Sigmoid colon (tissue), 6 donors: ENCODE measurements at regions not wholly inside any gene's neighbourhood (a gene's known extent, or its start where the extent isn't known, plus 50 kb on each side); places are given as distances from the start of the nearest gene placed in this dataset.
"Not testable (repeated sequence)": the region's sequence is repeated elsewhere in the genome, so short reads cannot be mapped to it uniquely, and the experiment has no call there.

ENCODE experiments used
- DNase-seq: peaks from one replicate; pipeline ENCODE4 v3.0.0-alpha.2; 2019
- H3K27ac ChIP-seq, 4 donors: fragments of 200-600 bp; sonication (generic); one replicate each; pipeline ENCODE4 v1.5.1; 2016 to 2019; ENCODE audit warnings: mild to moderate bottlenecking in 1 of 4
- H3K27me3 ChIP-seq, 3 donors: fragments of 200-600 bp; sonication (generic); one replicate each; pipeline ENCODE4 v1.5.1; 2019; ENCODE audit warnings: mild to moderate bottlenecking in 1 of 3
- H3K36me3 ChIP-seq, 4 donors: fragments of 200-600 bp; sonication (generic); one replicate each; pipeline ENCODE4 v1.5.1; 2016 to 2019
- H3K4me1 ChIP-seq, 4 donors: fragments of 200-600 bp; sonication (generic); one replicate each; pipeline ENCODE4 v1.5.1; 2017 to 2019
- H3K4me3 ChIP-seq, 4 donors: fragments of 200-600 bp; sonication (generic); one replicate each; pipeline ENCODE4 v1.5.1; 2017 to 2019; ENCODE audit warnings: mild to moderate bottlenecking in 2 of 4, moderate library complexity in 1 of 4
- H3K9me3 ChIP-seq, 4 donors: fragments of 200-600 bp in 3 of 4; sonication (generic) in 3 of 4; one replicate each; pipeline versions ENCODE4 v1.5.1 to v1.6.1; 2013 to 2019
- CTCF ChIP-seq, 4 experiments: fragments of 450-650 bp in 3 of 4; fragments of 200-600 bp in 1 of 4; IDR thresholded peaks; one replicate each; pipeline ENCODE4 v1.5.1; 2016 to 2019; ENCODE audit warnings: antibody characterized with exemption in 4 of 4, mild to moderate bottlenecking in 3 of 4, moderate library complexity in 2 of 4
- EP300 ChIP-seq, 4 donors: sonication (generic); formaldehyde crosslinking; IDR thresholded peaks; one replicate each; pipeline ENCODE4 v1.6.1; 2017; ENCODE audit warnings: antibody characterized with exemption in 4 of 4
- POLR2A ChIP-seq, 2 donors: fragments of 450-650 bp; IDR thresholded peaks; one replicate each; pipeline ENCODE4 v1.6.1; 2016; ENCODE audit warnings: antibody characterized with exemption in 2 of 2, mild to moderate bottlenecking in 2 of 2, moderate library complexity in 2 of 2
- POLR2AphosphoS5 ChIP-seq, 4 donors: sonication (generic); formaldehyde crosslinking; IDR thresholded peaks; one replicate each; pipeline ENCODE4 v1.6.1; 2017; ENCODE audit warnings: antibody characterized with exemption in 4 of 4
- WGBS, 2 donors: extraction: QIAGEN DNeasy Blood & Tissue Kit; methylation state at CpG; one replicate each; pipeline ENCODE4 v1.1.7; 2013; 5-methylcytosine and 5-hydroxymethylcytosine counted together
- intact Hi-C: fragments of 100-400 bp; cut with DNase I; formaldehyde crosslinking; loops from one replicate; pipeline ENCODE4 v1.15.1; 2023
- donor health status: healthy with polysubstance abuse.
- donor health status: healthy.

GRCh38 chr15:22263738-22264137 is 183.4 kb downstream of the OR4M2 start:
- H3K36me3 ChIP-seq, result no peaks in the 10 kb centered on the region
- no peaks in the 10 kb centered on the region for H3K4me1 ChIP-seq
- no peaks in the 10 kb centered on the region for H3K27me3 ChIP-seq
- intact Hi-C loops, result no loop called here
- peaks cover 0 to 2% (median 0%) of the 10 kb centered on the region in 4 donors for H3K9me3 ChIP-seq
- H3K4me3 ChIP-seq, result no peak overlapping the region
- no peak overlapping the region for H3K27ac ChIP-seq
- DNase-seq, result no peak
- no peak for TF ChIP-seq EP300 (IDR thresholded peaks at IDR 0.05)
- 83% methylated on average over 5 of the region's 5 CpGs for WGBS, 2 donors

- 78 to 92% methylated on average over 3 of the region's 3 CpGs for WGBS, 2 donors
Measured at GRCh38 chr15:22264272-22264671, 183.9 kb downstream of the OR4M2 start.

GRCh38 chr15:22265056-22265945 is 185.0 kb downstream of the OR4M2 start:
- Histone ChIP-seq H3K4me1 (no peaks in the 10 kb centered on the region), H3K4me3 (no peak overlapping the region), H3K27me3 (no peaks in the 10 kb centered on the region), H3K27ac (no peak overlapping the region), H3K9me3 (peaks cover 0 to 4% (median 0%) of the 10 kb centered on the region in 4 donors), H3K36me3 (no peaks in the 10 kb centered on the region)
- DNase-seq, result no peak
- TF ChIP-seq POLR2A (IDR thresholded peaks at IDR 0.05) (no peak), EP300 (IDR thresholded peaks at IDR 0.05) (no peak), CTCF (IDR thresholded peaks at IDR 0.05) (no peak), POLR2AphosphoS5 (IDR thresholded peaks at IDR 0.05) (no peak)
- intact Hi-C loops, result no loop called here
- WGBS, 2 donors, result 79 to 80% methylated on average over 19 of the region's 19 CpGs

More at GRCh38 chr15:22264272-22264671, 183.9 kb downstream of the OR4M2 start:
- intact Hi-C loops, DNase-seq, H3K4me1 ChIP-seq, H3K36me3 ChIP-seq, H3K27ac ChIP-seq, H3K9me3 ChIP-seq, H3K4me3 ChIP-seq, H3K27me3 ChIP-seq: not testable (repeated sequence)

DNA sequence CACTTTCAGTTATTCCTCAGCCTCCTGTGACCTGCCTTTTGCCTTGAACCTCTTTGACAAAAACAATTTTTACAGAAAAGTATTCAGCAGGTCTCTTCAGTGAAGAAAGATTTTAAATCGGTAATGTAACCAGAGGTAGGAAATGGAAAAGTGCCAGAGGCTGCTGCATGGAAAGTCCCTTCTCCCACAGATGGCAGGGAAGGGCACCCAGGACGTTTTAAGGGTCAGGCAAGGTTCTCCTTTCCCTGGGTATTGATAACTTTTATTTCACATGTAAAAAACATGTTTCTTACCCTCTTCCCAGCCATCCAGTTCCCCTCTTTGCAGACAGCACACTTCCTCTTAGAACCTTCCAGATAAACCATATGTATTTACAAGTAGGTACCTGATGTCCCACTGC is 185.6 kb downstream of the OR4M2 start:
- H3K9me3 ChIP-seq, result peaks cover 0 to 4% (median 0%) of the 10 kb centered on the region in 4 donors
- H3K4me1 ChIP-seq, result no peaks in the 10 kb centered on the region
- no peak for DNase-seq
- no peaks in the 10 kb centered on the region for H3K36me3 ChIP-seq
- no peaks in the 10 kb centered on the region for H3K27me3 ChIP-seq
- 40 to 45% methylated on average over 2 of the region's 2 CpGs for WGBS, 2 donors
- intact Hi-C loops, result no loop called here
- H3K27ac ChIP-seq, result no peak overlapping the region
- TF ChIP-seq POLR2AphosphoS5 (IDR thresholded peaks at IDR 0.05), result no peak
- TF ChIP-seq CTCF (IDR thresholded peaks at IDR 0.05), result no peak
- H3K4me3 ChIP-seq, result no peak overlapping the region

- no peak for TF ChIP-seq POLR2AphosphoS5 (IDR thresholded peaks at IDR 0.05)
- no peak for TF ChIP-seq EP300 (IDR thresholded peaks at IDR 0.05)
- TF ChIP-seq POLR2A (IDR thresholded peaks at IDR 0.05), result no peak
- no peak for TF ChIP-seq CTCF (IDR thresholded peaks at IDR 0.05)
- no peak for DNase-seq
- Histone ChIP-seq H3K4me3 (no peak overlapping the region), H3K4me1 (no peaks in the 10 kb centered on the region), H3K27me3 (no peaks in the 10 kb centered on the region), H3K36me3 (no peaks in the 10 kb centered on the region), H3K9me3 (peaks cover 0 to 4% (median 0%) of the 10 kb centered on the region in 4 donors), H3K27ac (no peak overlapping the region)
- intact Hi-C loops, result no loop called here
- WGBS, 2 donors, result 85 to 90% methylated on average over 9 of the region's 9 CpGs
Measured at GRCh38 chr15:22267761-22268160, 187.4 kb downstream of the OR4M2 start.

DNA sequence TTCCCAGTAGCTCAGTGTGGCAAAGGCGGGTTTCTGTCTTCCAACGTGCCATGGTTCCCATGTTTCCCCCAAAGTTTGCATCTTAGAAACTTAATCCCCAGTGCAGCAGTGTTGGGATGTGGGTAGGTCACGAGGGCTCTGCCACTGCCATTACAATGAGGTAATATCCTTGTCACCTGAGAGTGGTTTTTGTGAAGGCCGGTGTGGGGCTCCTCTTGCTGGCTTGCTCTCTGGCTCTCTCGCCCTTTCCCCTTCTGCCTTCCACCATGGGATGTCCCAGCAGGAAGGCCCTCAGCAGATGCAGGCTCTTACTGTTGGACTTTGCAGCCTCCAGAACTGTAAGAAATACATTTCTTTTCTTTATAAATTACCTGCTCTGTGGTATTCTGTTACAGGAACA is 187.9 kb downstream of the OR4M2 start:
- H3K9me3 ChIP-seq, H3K36me3 ChIP-seq, H3K27ac ChIP-seq, H3K4me1 ChIP-seq, DNase-seq, H3K4me3 ChIP-seq, H3K27me3 ChIP-seq, intact Hi-C loops: not testable (repeated sequence)
- WGBS, 2 donors, result 83 to 87% methylated on average over 5 of the region's 5 CpGs

DNA sequence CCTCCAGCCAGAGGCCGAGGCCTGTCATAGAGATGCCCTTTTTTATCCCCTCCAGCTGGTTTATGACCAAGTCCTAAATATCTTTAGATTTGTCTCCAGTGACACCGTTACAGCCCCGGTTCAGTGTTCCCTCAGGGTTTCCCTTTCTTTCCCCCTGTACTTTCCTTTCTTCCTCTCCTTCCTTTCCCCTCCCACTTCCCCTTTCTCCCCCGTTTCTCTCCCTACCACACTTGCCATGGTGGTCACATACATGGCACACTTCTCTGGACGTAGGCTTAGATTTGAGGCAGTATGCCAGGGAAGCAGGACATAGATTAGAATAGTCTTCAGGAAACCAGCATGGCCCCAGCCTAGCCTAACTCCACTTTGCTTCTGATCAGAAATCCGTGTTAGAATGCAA is 188.3 kb downstream of the OR4M2 start:
- H3K27ac ChIP-seq, H3K36me3 ChIP-seq, H3K4me1 ChIP-seq, H3K9me3 ChIP-seq, H3K4me3 ChIP-seq, DNase-seq, H3K27me3 ChIP-seq, intact Hi-C loops: not testable (repeated sequence)
- WGBS, 2 donors, result 62 to 65% methylated on average over 6 of the region's 6 CpGs

GRCh38 chr15:22272286-22273160 is 186.2 kb upstream of the GOLGA6L22 start:
- H3K9me3 ChIP-seq, H3K4me3 ChIP-seq, H3K27me3 ChIP-seq, intact Hi-C loops, DNase-seq, H3K27ac ChIP-seq, H3K36me3 ChIP-seq, H3K4me1 ChIP-seq: not testable (repeated sequence)
- 89 to 92% methylated on average over 29 of the region's 29 CpGs for WGBS, 2 donors

DNA sequence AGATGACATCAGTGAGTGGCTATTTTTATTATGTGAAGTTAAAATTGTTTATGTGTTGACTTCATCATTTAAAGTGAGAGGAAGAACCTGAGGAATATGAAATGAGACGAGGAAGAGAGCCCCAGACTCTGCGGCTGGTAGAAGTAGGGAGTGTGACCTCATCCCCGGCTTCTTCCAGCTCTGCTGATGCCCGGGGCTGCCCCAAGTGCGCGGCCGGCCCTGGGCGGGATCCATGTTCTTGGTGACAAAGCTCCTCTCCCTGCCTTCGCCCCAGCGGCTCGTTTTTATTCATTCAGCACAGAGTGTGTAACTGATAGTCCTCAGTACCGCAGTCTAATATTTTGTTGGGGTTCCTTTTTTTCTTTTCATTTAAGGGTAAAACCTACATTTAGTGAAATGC is 185.5 kb upstream of the GOLGA6L22 start:
- H3K36me3 ChIP-seq, intact Hi-C loops, H3K27ac ChIP-seq, H3K27me3 ChIP-seq, H3K9me3 ChIP-seq, DNase-seq, H3K4me3 ChIP-seq, H3K4me1 ChIP-seq: not testable (repeated sequence)
- WGBS, 2 donors, result 85 to 88% methylated on average over 12 of the region's 12 CpGs
